NCI-H748 (cell line): ENCODE measurements at regions not wholly inside any gene's neighbourhood (a gene's known extent, or its start where the extent isn't known, plus 50 kb on each side); places are given as distances from the start of the nearest gene placed in this dataset.
"Not testable (repeated sequence)": the region's sequence is repeated elsewhere in the genome, so short reads cannot be mapped to it uniquely, and the experiment has no call there.

Source experiments
- DNase-seq: peaks from one replicate; lab custom pipeline; 2025; ENCODE audit not compliant: unreplicated experiment; lab: John Stamatoyannopoulos, UW

DNA sequence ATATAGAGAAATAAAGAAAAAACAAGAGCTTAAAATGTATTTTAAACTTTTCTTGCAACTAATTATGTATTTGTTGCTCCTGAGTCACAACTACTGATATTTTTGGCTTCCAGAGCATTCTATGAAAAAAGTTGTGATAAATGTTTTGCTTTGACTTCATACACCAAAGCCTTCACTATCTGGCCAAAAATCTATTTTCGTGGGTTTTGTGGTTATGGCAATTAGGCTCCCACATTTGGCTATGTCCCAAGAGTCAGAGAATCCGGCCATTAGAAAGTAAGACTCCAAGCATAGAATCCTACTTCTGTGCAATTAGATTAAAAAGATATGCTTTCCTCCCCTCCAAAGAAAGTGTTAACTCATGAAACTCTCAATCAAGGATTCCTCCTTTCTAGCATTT lies 1456.1 kb upstream of the ACVR2A start:
- DNase-seq, result no peak

DNA sequence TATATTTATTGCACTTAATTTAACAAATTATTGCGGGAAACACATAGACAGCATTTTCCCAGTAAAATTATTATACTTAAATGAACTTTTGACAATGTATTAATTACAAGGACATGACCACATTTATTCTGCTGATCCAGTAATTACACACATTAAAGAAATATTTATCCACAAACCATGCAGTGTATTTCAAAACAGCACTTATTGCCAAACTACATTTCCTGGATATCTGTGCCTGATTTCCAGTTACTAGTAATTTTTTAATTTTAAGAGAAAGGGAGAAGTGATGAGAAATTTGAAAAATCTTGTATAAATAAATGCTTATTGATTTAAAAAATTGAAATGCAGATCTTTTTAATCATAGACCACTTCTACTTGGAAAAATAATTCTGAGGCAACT lies 1458.7 kb upstream of the ACVR2A start:
- no peak for DNase-seq

DNA sequence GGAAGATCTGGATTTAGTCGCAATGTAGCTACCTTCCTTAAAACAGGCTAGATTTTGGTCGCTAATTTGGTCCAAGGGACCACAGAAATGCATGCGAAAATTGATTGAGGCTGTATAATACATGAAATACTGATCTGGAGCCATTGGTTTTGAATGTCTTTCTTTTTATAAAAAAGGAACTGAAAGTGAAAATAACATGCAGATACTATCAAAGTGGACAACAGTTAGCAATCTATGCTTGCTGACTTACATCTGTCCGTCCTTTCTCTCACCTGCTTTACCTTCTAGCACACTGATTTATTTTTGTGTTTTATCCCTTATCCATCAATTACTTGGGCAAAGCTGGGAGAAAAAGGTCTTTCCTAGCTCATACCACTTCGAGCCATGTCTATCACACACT lies 1459.8 kb upstream of the ACVR2A start:
- DNase-seq, result no peak

DNA sequence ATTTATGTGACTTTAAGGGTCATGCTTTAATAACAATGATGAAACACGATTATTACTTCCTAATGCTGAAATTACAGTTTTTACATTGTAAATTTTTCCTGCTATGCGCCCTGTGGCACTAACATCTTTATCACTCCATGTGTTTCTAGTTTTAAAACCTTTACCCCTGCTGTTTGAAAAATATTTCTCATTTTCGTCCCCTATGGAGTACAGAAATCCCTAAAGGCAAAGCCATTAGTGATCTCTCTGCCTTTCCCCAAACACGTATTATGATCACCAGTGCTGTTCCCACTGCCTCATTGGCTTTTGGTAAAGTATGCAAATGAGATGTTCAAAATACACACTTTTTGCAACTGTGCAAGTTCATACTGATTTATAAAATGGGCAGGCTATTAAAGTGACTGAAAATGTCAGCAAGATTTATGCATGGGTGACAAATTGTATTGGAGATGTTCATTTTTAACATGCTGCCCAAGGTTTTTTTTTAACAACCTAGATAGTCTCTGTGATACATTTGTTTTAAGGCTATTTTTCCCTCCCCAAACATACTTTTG lies 1468.2 kb upstream of the ACVR2A start:
- DNase-seq, result no peak

DNA sequence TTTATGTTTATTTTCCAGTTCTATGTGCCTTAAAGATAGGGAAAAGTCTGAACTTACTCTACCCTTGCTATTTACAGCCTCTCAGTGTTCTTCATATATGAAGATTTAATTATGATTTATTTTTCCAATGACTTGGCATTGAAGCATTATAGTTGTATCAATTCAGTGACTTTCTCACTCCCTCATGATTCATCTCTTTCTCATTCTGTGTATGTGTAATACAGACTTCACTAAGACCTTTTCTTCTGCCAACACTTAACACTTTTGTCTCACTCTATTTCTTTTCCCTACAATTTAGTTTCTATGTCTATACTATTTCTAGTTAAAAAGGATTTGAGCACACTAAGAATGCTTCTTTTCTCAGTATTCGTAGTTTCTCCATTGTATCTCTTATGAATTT lies 1470.3 kb upstream of the ACVR2A start:
- DNase-seq, result no peak

DNA sequence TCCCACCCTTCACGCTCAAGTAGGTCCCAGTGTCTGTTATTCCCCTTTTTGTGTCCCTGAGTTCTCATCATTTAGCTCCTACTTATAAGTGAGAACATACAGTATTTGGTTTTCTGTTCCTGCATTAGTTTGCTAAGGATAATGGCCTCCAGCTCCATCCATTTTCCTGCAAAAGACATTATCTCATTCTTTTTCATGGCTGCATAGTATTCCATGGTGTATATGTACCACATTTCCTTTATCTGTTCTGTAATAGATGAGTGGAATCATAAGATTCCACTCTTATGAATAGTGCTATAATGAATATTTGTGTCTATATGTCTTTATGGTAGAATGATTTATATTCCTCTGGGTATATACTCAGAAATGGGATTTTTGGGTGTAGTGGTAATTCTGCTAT lies 1473.5 kb upstream of the ACVR2A start:
- not testable (repeated sequence) for DNase-seq

DNA sequence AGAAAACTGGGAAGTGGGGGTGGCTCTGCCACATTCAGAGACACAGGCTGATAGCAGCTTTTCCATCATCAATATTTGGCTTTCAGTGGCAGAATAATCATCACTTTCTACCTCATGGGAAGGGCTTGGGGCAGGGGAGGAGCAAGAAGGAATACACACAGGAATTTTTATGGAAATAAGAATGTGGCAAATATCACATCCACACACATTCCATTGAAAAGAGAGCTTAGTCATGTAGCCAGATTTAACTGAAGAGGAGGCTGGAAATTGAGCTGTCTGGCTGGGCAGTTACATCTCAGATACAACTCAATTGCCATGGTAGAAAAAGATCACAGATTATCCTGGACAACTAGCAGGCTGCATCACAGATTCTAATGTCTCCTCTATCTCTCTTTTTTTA lies 1474.0 kb upstream of the ACVR2A start:
- DNase-seq, result no peak

DNA sequence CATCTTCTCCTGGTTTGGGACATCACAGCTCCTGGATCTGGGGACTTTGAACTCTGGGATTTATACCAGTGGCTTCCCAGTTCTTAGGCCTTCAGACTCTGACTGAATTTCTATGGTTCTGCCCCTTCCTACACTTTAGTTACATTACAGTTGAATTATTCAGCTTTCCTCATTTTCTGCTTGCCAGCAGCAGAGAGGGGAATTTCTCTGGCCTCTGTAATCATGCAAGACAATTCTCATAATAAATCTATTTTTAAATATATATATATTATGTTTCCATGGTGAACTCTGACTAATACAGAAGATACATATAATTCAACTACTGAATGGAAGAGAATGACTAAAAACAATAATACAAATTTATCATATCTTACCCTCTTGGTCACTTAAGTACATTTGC lies 1478.6 kb upstream of the ACVR2A start:
- DNase-seq, result no peak

DNA sequence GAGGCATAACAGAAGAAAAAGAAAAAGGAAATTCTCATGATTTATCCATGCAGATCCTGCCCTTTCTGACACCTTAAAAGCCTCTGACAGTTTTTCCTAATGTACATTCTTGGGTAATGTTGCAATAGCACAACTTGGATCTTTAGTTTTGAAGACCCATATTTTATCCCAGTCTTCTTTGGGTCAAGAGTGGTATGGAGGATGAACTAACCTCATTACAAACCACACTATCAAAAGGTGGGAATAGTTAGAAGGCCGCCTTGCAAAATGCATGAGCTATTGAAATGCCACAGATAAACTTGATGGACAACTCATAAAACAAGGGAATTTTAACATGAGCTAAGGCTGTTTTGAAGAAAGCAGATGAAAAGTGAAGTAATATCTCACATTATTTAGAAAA lies 1479.8 kb upstream of the ACVR2A start:
- no peak for DNase-seq

DNA sequence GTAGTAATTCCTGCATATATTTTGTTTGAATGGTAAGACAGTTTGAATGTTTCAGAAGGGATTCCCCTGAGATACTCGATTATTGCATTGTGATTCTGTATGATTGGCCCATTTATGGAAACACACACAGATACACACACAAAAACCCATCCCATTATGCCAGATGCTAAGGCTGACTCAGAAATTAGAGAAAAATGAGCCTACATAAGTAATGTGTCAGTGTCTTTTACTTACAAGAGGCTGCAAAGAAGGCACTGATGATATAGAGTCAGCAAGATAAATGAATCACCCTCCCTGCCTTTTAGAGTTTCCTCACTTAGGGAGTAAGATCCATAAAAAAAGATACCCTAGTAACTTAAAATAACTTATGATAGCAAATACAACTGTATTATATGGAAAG lies 1481.1 kb upstream of the ACVR2A start:
- DNase-seq, result no peak

DNA sequence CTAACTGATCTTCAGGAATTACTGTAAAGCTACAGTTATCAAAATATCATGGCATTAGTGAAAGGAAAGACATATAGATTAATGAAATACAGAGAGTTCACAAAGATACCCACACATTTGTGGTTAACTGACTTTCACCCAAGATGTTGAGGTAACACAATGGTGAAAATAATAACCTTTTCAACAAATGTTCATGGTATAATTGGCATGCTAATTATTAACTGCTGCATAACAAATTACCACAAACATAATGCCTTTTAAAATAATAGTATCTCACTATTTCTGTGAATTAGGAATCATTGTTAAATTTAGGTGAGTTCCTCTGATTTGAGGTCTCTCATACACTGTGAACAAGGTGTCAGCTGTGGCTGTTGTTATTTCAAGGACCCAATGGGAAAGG lies 1493.1 kb upstream of the ACVR2A start:
- DNase-seq, result no peak

DNA sequence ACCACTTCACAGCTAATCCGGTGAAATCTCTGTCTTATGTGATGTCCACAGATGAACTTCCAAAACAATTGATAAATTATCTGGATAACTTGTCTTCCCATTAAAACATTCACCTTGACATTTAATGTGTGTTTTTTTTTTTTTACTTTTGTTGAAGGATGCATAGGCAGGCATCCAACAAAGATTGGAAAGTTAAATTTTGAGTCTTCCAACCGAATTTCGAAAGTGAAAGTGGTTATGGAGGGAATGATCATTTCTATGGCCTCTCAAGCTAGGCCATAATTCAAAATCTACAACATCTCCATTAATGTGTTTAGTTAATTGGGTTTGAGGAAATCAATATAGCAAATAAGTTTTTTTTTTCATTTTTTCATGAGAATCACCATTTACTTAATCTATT lies 1495.5 kb upstream of the ACVR2A start:
- DNase-seq, result no peak

DNA sequence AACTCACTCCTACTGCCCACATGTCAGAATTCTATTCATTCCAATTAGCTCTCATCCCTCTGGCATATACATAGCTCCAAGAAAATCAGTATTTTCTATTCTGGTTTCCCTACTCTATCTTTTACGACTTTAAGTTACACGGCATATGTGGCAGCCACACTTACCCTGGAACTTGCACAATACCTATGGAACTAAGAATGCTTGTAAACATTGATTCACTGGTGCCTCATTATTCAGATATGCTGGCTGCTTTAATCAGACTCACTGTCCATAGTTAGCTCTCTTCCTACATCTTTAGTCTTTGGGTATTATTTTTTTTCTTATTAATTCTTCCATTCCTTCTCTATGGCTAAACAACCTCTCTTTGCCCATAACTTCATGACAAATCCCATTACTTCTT lies 1519.9 kb upstream of the ACVR2A start:
- no peak for DNase-seq

DNA sequence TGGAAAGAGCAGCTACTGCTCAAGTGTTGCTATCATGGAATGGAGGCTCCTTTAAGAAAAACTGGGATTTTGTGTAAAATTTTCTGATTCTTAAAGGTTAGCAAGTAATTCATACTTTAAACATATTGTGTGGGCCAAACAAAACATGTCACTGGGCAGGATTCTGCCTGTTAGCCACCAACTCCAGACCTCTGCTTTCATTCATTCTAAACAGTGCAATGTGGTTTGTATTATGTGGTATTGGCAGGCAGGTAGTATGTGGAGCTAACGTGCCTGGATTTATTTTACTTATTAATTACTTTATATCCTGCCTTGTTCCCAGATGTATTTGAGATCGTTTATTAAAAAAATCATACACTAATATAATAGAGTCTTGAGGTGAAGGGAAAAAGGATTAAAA lies 1521.3 kb upstream of the ACVR2A start:
- DNase-seq, result no peak

DNA sequence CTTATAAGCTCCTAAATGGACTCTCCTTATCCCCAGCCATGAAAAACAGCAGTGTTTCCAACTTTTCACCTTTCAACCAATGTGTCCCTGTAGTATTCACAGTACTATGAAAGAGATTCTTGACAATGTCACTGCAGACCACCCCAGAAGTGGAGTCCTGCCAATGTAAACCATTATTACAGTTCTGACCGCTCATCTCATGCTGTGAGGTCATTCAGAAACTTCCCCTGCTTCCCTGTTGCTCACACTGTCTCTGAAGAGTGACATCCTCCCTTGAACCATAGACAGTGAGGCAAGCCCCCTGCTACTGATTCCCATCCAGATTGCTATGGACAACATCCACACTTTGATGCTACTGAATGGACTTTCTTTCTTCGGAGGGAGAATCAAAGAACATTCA lies 1523.7 kb upstream of the ACVR2A start:
- DNase-seq, result peak; percentile 74

DNA sequence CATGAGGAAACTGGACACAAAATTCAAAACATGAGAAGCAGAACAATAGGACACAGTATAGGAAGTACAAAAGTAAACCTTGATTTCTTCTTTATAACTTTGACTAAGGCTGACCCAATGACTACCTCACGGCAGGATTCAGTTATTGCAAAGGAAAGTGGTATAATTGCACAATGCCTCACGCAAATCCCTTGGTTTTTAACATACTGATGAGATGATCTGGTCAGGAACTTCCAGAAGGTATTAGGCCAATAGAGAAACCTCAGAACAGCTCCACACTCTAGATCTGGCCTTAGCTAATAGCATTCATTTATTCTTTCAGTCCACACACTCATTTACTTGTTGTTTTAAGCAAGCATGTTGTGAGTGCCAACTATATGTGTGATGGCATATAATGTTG lies 1526.9 kb upstream of the ACVR2A start:
- DNase-seq, result no peak

DNA sequence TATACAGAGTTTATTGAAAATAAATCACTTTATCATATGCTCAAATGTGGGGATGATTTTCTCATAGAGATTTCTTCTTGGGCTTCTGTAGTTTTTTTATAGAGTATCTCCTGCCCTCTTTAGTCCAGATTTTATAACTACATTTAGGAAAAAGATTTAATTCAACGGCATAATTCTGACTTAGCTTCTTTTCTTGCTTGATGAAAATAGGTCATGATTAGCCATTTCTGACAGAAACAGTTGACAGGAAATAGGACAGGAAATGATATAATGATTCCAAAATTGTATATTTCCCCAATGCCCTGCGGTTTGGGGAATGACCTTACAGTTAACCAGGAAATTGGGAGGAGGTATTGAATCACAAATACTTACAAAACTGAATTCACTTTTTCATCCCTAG lies 1531.9 kb upstream of the ACVR2A start:
- peak; percentile 23 for DNase-seq

DNA sequence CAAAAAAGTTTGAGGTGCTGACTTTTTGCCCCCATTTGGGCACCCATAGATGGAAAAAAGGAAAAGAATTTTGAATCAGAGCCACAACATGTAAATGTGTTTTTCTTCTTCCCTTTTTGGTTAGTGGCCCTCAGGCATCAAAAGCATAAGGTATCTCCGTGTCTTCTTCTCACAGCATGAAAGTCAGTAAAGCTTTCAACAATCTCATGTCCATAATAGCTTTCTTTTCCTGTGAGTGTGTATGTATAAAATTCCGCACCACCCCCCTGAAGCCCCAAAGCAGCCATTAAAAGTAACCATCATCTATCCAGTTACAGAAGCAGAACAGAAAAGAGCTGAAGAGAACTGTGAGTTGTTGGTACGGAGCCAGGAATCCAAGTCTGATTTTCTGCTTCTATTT lies 1539.7 kb upstream of the ACVR2A start:
- no peak for DNase-seq

DNA sequence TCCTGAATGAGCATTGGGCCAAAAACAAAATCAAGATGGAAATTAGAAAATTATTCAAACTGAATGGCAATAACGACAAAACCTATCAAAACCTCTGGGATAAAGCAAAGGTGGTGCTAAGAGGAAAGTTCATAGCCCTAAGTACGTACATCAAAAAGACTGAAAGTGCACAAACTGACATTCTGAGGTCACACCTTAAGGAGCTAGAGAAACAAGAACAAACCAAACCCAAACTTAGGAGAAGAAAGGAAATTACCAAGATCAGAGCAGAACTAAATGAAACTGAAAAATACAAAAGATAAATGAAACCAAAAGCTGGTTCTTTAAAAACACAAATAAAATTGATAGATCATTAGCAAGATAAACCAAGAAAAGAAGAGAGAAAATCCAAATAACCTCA lies 1543.5 kb upstream of the ACVR2A start:
- no peak for DNase-seq

DNA sequence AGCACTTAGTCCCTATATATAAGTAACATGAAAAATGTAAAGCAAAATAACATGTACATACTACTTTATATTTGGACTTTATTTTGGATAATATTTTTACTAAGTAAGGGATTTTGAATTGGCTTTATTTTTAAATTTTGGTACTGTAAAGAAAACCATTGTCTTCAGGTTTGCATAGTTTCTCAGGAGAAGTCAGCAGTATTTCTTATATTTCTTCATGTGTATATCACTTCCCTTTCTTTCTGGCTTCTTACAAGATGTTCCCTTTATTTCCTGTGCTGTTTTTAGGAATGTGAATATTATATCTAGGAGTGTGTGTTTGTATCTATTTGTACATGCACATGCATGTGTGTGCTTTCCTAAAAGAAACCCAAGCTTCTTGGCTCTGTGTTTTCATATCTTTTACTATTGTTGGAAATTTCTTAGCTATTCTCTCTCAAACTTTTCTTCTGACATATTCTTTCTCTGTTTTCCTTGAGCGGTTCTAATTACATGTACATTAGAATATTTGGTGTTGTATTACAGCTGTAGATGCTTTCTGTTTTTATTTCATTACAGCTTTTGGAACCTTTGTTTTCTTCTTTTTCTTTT lies 1549.7 kb upstream of the ACVR2A start:
- peak; percentile 25 for DNase-seq

DNA sequence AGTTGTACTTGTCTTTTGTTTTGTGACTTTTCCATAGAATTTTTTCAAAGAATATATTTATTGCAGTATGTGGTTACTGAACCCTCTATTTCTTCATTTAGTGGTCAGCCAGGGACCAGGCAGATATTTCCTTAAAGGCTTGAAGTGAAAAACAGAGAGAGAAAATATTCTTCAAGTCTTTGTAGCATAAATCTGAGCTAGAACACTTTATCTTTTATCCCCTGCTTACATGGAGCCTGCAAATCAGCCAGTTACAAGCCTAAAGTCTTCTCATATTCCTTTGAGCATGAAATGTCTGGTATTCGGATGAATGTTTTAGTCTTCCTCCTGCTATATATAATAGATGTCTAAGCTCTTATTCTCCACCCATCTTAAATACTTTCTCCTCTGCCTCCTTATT lies 1557.5 kb upstream of the ACVR2A start:
- no peak for DNase-seq

DNA sequence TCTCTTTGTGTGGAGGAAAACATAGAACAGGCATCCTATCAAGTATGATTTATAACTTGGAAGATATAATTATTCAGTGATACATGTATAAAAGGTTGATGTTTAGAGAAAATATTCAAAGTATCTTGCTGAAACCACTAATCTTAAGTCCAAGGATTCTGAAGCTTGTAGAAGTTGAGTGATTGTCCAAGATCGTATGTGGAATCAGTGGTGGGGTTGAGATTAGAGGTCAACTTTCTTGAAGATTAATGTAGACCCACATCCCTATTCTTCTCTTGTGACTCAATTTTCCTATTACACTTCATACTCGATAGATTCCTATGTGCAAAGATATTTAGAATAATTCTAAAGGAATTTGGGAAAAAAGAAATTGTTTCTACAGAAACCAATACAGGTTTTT lies 1565.9 kb upstream of the ACVR2A start:
- DNase-seq, result no peak

DNA sequence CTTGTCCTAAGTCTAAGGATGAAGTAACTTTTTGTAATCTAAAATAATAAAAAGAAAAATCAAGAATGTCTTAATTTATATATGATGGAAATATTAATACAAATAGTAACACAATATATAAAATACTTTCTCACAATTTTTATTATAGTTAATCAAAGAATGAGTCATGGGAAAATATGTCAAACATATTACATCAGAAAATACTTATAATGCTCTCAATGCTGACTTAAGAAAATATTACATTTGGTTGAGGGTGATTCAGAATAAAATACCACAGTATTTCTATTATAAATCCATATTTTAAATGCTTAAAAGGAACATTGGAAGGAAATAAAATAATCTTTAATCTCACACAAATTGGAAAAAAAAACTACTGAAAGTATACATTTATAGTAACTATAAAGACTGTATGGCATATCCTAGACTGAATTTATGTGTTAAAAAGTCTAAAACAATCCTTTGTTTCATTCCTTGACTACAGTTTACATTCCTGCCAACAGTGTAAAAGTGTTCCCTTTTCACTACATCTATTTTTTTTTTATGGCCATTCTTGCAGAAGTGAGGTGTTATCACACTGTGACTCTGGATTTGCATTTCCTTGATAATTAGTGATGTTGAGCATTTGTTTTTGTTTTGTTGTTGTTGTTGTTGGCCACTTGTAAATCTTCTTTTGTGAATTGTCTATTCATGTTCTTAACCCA lies 1573.5 kb upstream of the ACVR2A start:
- DNase-seq, result no peak
